Stimulated activated CD8-positive, alpha-beta memory T cell treated with anti-CD3 and anti-CD28 coated beads, Interleukin-7, amount 100 ng/mL, for 4 hours (primary cell): ENCODE measurements at regions not wholly inside any gene's neighbourhood (a gene's known extent, or its start where the extent isn't known, plus 50 kb on each side); places are given as distances from the start of the nearest gene placed in this dataset.
A peak's percentile ranks its signal among the peaks of the same experiment; 100 is the strongest.

Experiments used
- DNase-seq, 2 donors: peaks; one replicate each; pipeline ENCODE4 v3.0.0-alpha.2; 2020; ENCODE audit warnings: low read depth in 2 of 2

GRCh38 chr2:172658945-172659344 is 76.7 kb upstream of the RAPGEF4 start:
- DNase-seq = no peak

GRCh38 chr2:172662099-172662498 is 73.5 kb upstream of the RAPGEF4 start:
- no peak for DNase-seq

- DNase-seq = no peak
These were observed 70.9 kb upstream of the RAPGEF4 start for GRCh38 chr2:172664766-172665165.

GRCh38 chr2:172667581-172668325 is 67.9 kb upstream of the RAPGEF4 start:
- DNase-seq = no peak

- no peak for DNase-seq
These were observed 64.1 kb upstream of the RAPGEF4 start for GRCh38 chr2:172671501-172671900.

GRCh38 chr2:172672114-172672513 is 63.5 kb upstream of the RAPGEF4 start:
- DNase-seq = no peak

DNA sequence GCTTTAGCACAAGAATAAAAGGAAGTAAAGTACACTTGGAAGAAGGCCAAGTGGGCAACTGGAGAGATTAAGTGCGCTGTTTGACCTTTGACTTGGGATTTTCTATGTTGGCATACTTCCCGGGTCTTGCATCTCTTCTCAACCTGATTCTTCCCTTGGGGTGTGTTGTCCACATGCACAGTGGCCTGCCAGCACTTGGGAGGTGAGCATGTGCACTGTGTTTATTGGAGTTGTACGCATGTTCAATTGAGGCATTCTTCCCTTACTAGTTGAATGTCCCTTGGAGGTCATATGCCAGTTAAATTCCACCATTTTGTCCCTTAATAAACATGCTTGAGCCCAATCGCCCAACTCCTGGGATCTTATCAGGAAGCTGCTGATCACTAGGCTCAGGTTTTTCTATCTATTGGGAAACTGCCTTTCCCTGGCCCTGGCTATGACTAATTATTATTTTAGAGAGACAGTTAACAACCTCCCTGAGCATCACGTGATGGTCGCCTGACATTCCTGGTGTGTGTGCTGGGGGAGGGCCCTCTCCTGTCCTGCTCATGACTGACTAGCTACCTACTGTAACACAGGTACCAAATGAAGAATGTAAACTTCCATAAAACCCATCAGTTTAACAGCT is 62.5 kb upstream of the RAPGEF4 start:
- no peak for DNase-seq

DNA sequence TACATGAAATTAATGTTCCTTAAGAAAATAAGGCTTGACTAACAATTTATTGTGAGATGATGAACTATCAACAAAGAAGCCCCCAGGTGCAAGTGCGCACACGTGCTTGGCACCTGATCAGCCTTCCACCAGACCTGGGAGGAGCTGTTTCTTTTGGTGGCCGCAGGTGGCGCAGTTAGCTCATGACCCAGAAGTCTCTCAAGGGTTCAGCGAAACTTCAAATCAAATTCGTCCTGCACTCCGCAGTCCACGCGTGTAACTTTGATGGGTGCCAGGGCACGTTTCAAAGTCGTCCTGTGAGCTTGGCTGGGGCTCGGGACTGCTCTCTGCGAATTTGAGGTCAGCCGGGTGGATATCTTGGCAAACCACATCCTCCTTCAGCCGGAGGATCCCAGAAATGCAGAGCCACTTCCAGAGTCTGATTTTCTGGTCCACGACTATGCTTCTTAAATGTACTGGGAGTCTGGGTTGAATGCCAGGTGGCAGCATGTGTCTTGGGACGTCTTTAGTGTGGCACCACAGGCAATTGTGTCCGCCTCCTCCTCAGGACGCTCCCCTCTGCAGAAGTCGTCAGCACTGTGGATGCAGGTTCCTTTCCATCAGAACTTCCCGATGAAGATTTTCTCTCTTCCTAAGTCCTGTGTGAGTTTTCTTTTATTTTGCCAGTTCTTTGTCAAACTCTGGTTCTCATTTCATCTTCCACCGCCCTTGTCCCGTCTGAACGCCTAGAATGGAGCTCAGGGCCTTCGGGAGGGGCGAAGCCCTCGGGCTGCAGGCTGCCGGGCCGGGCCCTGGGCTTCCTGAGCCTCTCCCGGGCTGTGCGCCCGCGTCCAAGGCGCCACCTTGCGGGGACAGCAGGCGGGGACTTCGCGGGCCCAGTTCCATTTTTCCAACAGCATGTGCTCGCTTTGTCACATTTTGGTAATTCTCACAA is 61.3 kb upstream of the RAPGEF4 start:
- DNase-seq = peak in 1 of 2 donors; percentile 18

DNA sequence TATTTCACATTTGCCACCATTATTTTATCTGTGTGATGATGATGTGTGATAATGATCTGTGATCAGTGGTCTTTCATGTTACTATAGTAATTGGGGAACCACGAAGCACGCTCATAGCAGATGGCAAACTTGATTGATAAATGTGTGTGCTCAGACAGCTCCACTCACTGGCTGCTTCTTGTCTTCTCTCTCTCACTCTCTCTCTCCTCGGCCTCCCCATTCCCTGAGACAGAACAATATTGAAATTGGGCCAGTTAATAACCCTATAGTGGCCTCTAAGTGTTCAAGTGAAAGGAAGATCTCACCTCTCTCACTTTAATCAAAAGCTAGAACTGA is 60.7 kb upstream of the RAPGEF4 start:
- no peak for DNase-seq

DNA sequence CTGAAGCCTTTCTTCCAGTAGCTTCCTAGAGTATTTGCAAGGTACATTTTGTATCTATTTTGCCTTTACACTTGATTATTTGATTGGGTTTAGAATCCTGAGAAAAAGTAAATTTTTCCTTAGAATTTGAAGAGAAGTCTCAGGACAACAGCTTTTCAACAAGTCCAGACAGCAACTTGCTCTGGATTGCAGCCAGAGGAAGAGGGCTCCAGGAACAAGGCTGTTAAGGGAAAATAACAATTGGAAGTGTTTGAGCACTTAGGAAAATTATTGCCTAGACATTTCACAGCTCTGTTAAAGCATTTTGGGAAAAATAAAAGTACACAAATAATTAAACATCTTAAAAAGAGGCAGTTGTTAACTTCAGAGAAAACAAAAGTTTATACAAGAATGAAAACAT is 58.3 kb upstream of the RAPGEF4 start:
- no peak for DNase-seq

GRCh38 chr2:172680436-172681068 is 55.1 kb upstream of the RAPGEF4 start:
- DNase-seq = no peak

- no peak for DNase-seq
These were observed 50.2 kb upstream of the RAPGEF4 start for GRCh38 chr2:172685467-172685866.
